Neuronal stem cell (in vitro differentiated cells): ENCODE measurements at regions not wholly inside any gene's neighbourhood (a gene's known extent, or its start where the extent isn't known, plus 50 kb on each side); places are given as distances from the start of the nearest gene placed in this dataset.

ENCODE experiments used
- DNase-seq: peaks from one replicate; pipeline ENCODE4 v3.0.0-alpha.2; 2013; ENCODE audit warnings: low spot score
- H2AFZ ChIP-seq: one replicate; pipeline ENCODE4 v1.6.1; 2013; ENCODE audit warnings: mild to moderate bottlenecking, low read length, inconsistent platforms
- H2AK5ac ChIP-seq: 2 replicates; pipeline ENCODE4 v1.6.1; 2013; ENCODE audit warnings: low read depth, mild to moderate bottlenecking, inconsistent platforms, low read length, moderate library complexity, mixed read lengths
- H2BK120ac ChIP-seq: 2 replicates; pipeline ENCODE4 v1.6.1; 2013; ENCODE audit warnings: low read depth, mild to moderate bottlenecking, inconsistent platforms, low read length, moderate library complexity, mixed read lengths
- H2BK12ac ChIP-seq: one replicate; pipeline ENCODE4 v1.6.1; 2013; ENCODE audit warnings: low read length, inconsistent platforms
- H2BK15ac ChIP-seq: 2 replicates; pipeline ENCODE4 v1.6.1; 2013; ENCODE audit warnings: mild to moderate bottlenecking, low read length, inconsistent platforms, mixed read lengths
- H2BK5ac ChIP-seq: one replicate; pipeline ENCODE4 v1.6.1; 2013; ENCODE audit warnings: inconsistent platforms, mild to moderate bottlenecking, low read length, moderate library complexity
- H3K14ac ChIP-seq: one replicate; pipeline ENCODE4 v1.6.1; 2013; ENCODE audit warnings: low read length, inconsistent platforms
- H3K18ac ChIP-seq: 2 replicates; pipeline ENCODE4 v1.6.1; 2013; ENCODE audit warnings: low read length, inconsistent platforms
- H3K23ac ChIP-seq: 2 replicates; pipeline ENCODE4 v1.6.1; 2013; ENCODE audit warnings: low read depth, mild to moderate bottlenecking, mixed read lengths, low read length, inconsistent platforms; ENCODE audit not compliant: poor library complexity
- H3K27ac ChIP-seq: replicated peaks from 3 replicates; pipeline ENCODE4 v1.5.1; 2013; ENCODE audit warnings: low read length, inconsistent platforms
- H3K27me3 ChIP-seq, 3 experiments: 2 replicates each; pipeline ENCODE4 v1.6.1; 2013; ENCODE audit warnings: low read length in 3 of 3, mild to moderate bottlenecking in 2 of 3, inconsistent platforms in 1 of 3, low read depth in 1 of 3, mixed read lengths in 1 of 3, moderate library complexity in 1 of 3; ENCODE audit not compliant: control insufficient read depth in 3 of 3, insufficient read depth in 3 of 3
- H3K36me3 ChIP-seq, 2 donors: replicated peaks in 1 of 2; 2 replicates each; pipeline ENCODE4 v1.6.1; 2013; ENCODE audit warnings: low read length in 2 of 2; ENCODE audit not compliant: control insufficient read depth in 2 of 2, insufficient read depth in 2 of 2
- H3K4ac ChIP-seq: 2 replicates; pipeline ENCODE4 v1.6.1; 2013; ENCODE audit warnings: inconsistent platforms, mild to moderate bottlenecking, low read length, moderate library complexity
- H3K4me1 ChIP-seq, 2 donors: 1 replicate in 1 of 2; 2 replicates in 1 of 2; pipeline ENCODE4 v1.6.1; 2013; ENCODE audit warnings: low read length in 2 of 2, low read depth in 1 of 2; ENCODE audit not compliant: control insufficient read depth in 2 of 2, insufficient read depth in 1 of 2
- H3K4me2 ChIP-seq: one replicate; pipeline ENCODE4 v1.6.1; 2013; ENCODE audit warnings: mild to moderate bottlenecking, low read length, inconsistent platforms; ENCODE audit not compliant: insufficient read depth, poor library complexity, severe bottlenecking
- H3K4me3 ChIP-seq, 2 donors: 2 replicates each; pipeline ENCODE4 v1.5.1; 2013; ENCODE audit warnings: low read length in 2 of 2, mild to moderate bottlenecking in 2 of 2, inconsistent platforms in 1 of 2, moderate library complexity in 1 of 2
- H3K79me1 ChIP-seq: one replicate; pipeline ENCODE4 v1.6.1; 2013; ENCODE audit warnings: low read depth, mild to moderate bottlenecking, inconsistent platforms, low read length, moderate library complexity
- H3K9ac ChIP-seq: one replicate; pipeline ENCODE4 v1.6.1; 2013; ENCODE audit warnings: mild to moderate bottlenecking, low read depth, low read length, inconsistent platforms; ENCODE audit not compliant: poor library complexity
- H3K9me3 ChIP-seq, 2 donors: replicated peaks in 1 of 2; 2 replicates each; pipeline versions ENCODE3 to v1.6.1; 2013; ENCODE audit warnings: low read length in 2 of 2, mild to moderate bottlenecking in 2 of 2, inconsistent platforms in 1 of 2, low read depth in 1 of 2, mixed read lengths in 1 of 2, moderate library complexity in 1 of 2; ENCODE audit not compliant: control insufficient read depth in 2 of 2, insufficient read depth in 1 of 2
- H4K8ac ChIP-seq: one replicate; pipeline ENCODE4 v1.6.1; 2013; ENCODE audit warnings: low read depth, mild to moderate bottlenecking, inconsistent platforms, low read length, moderate library complexity
- H4K91ac ChIP-seq: one replicate; pipeline ENCODE4 v1.6.1; 2013; ENCODE audit warnings: low read length, low read depth, mild to moderate bottlenecking, inconsistent platforms; ENCODE audit not compliant: poor library complexity
- WGBS, 2 donors: extraction: QIAGEN DNeasy Blood & Tissue Kit; methylation state at CpG; one replicate each; pipeline ENCODE4 v1.1.7; 2013; ENCODE audit warnings: missing lambda C conversion rate in 2 of 2, mixed read lengths in 1 of 2; ENCODE audit not compliant: insufficient read length in 2 of 2, insufficient replicate concordance in 1 of 2; ENCODE audit errors: extremely low coverage in 2 of 2; 5-methylcytosine and 5-hydroxymethylcytosine counted together

DNA sequence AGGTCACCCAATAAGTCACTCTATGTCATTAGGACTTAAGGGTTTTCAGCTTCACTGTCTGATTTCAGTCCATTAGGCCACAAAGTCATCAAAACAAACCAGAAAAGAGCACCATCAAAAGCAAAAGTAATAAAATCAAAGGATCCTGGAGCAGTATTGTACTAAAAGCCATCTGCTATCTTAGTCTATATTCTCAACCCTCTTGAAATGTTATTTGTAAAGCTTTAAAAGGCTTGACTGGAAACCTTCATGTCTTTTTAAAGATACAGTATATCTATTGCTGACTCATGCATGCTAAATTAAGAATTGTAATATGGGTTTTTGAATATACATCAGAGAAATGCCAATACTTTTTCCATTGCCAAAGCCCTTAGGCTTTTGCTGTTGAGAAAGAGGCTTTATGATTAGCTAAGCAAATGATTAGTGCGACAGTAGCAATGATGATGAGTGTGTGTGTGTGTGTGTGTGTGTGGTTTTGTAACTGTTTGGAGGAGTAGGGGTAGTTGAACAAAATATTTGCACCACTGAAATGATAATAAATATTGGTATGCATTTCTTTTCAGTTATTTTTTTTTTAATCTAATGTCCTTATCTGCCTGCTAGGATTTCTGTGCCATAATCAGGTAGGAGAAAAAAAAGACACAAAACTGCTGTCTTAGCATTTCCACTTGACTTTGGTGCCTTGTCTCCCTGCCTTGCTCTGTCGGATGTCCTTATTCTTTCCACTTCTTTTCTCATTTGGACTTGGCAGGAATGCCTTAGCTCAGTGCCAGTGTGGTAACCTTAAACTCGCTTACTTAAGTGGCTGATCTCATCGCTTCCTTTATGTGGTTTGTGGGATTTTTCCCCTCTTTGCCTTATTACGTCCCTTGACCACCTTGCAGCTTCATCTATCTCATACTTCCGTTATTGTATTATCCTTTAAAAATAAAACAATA lies 119.7 kb downstream of the PCDH7 start:
- no peak overlapping the region for H3K23ac ChIP-seq
- no peak overlapping the region for H4K8ac ChIP-seq
- no peak overlapping the region for H2BK12ac ChIP-seq
- no peak overlapping the region for H2BK5ac ChIP-seq
- no peaks in the 10 kb centered on the region for H3K36me3 ChIP-seq
- no peak for DNase-seq
- H3K4me1 ChIP-seq, result peaks cover 7 to 11% of the 10 kb centered on the region in 2 donors
- H2BK120ac ChIP-seq, result no peak overlapping the region
- H4K91ac ChIP-seq, result no peak overlapping the region
- H2BK15ac ChIP-seq, result no peak overlapping the region
- H3K14ac ChIP-seq, result no peak overlapping the region
- 100% methylated on average over 1 of the region's 6 CpGs; no CpG with 5 or more reads in 1 of the 2 donors for WGBS, 2 donors
- H3K27ac ChIP-seq, result no peak overlapping the region
- H2AK5ac ChIP-seq, result no peak overlapping the region
- no peak overlapping the region for H3K4ac ChIP-seq
- H3K9me3 ChIP-seq, result no peaks in the 10 kb centered on the region
- peak overlapping the region; percentile 71 for H3K18ac ChIP-seq
- no peaks in the 10 kb centered on the region for H3K79me1 ChIP-seq
- no peak overlapping the region for H3K4me3 ChIP-seq
- H2AFZ ChIP-seq, result no peak overlapping the region
- H3K9ac ChIP-seq, result no peak overlapping the region
- H3K27me3 ChIP-seq, result no peaks in the 10 kb centered on the region
- no peak overlapping the region for H3K4me2 ChIP-seq

DNA sequence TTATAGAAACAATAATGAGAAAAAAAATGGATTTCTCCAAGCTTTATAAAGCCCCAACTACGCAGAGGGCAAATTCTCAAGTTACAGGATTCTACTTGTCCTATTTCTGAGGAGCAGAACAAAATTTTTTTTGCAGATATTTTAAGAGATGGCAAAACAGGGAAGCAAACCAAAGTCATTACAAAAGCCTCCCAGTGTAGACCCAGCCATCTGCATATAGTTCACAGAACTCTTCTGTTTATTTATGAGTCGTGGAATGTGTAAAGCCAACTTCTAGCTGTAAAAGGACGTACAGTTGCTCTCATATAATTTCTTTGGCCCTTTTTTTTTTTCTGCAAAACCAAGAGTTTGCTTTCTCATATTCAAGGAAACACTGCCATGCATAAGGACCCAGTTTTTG lies 120.4 kb downstream of the PCDH7 start:
- H3K27ac ChIP-seq, result no peak overlapping the region
- no peaks in the 10 kb centered on the region for H3K79me1 ChIP-seq
- H2AFZ ChIP-seq, result no peak overlapping the region
- H3K27me3 ChIP-seq, result no peaks in the 10 kb centered on the region
- H2BK12ac ChIP-seq, result no peak overlapping the region
- no peak overlapping the region for H2AK5ac ChIP-seq
- WGBS, 2 donors, result no CpG with 5 or more reads among the region's 3 CpGs
- H3K4me2 ChIP-seq, result no peak overlapping the region
- H3K23ac ChIP-seq, result no peak overlapping the region
- peaks cover 6 to 11% of the 10 kb centered on the region in 2 donors for H3K4me1 ChIP-seq
- no peak for DNase-seq
- no peak overlapping the region for H3K4ac ChIP-seq
- H2BK5ac ChIP-seq, result no peak overlapping the region
- H3K4me3 ChIP-seq, result no peak overlapping the region
- no peaks in the 10 kb centered on the region for H3K36me3 ChIP-seq
- no peak overlapping the region for H2BK15ac ChIP-seq
- H3K14ac ChIP-seq, result no peak overlapping the region
- H4K91ac ChIP-seq, result no peak overlapping the region
- H2BK120ac ChIP-seq, result no peak overlapping the region
- H4K8ac ChIP-seq, result no peak overlapping the region
- H3K18ac ChIP-seq, result no peak overlapping the region
- no peak overlapping the region for H3K9ac ChIP-seq
- no peaks in the 10 kb centered on the region for H3K9me3 ChIP-seq

DNA sequence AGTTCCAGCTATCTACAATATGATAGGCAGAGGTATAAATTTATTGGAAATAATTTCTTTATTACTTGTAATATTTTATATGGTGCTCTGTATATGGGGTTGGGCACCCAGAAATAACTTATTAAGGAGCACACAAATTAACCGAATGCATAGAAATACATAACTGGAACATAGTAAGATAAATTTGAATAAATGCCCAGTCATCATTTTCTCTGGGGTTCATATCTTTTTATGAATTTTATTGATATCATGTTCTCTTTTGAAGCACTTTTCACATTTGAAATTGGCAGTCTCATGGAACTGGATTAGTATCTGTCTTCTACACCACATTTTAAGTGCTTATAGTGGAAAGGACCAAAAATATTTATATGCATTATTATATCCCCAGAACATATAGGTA lies 122.0 kb downstream of the PCDH7 start:
- Histone ChIP-seq H3K27ac (no peak overlapping the region), H3K27me3 (no peaks in the 10 kb centered on the region), H2BK15ac (no peak overlapping the region), H3K4ac (no peak overlapping the region), H3K9ac (no peak overlapping the region), H2AFZ (no peak overlapping the region), H3K9me3 (no peaks in the 10 kb centered on the region), H4K91ac (no peak overlapping the region), H3K18ac (no peak overlapping the region), H3K14ac (no peak overlapping the region), H4K8ac (no peak overlapping the region), H3K36me3 (no peaks in the 10 kb centered on the region), H3K4me2 (no peak overlapping the region), H3K4me1 (peaks cover 5 to 9% of the 10 kb centered on the region in 2 donors), H2BK12ac (no peak overlapping the region), H2BK5ac (no peak overlapping the region), H2BK120ac (no peak overlapping the region), H3K23ac (no peak overlapping the region), H2AK5ac (no peak overlapping the region), H3K4me3 (no peak overlapping the region), H3K79me1 (no peaks in the 10 kb centered on the region)
- no CpG with 5 or more reads among the region's 1 CpG for WGBS, 2 donors
- no peak for DNase-seq

DNA sequence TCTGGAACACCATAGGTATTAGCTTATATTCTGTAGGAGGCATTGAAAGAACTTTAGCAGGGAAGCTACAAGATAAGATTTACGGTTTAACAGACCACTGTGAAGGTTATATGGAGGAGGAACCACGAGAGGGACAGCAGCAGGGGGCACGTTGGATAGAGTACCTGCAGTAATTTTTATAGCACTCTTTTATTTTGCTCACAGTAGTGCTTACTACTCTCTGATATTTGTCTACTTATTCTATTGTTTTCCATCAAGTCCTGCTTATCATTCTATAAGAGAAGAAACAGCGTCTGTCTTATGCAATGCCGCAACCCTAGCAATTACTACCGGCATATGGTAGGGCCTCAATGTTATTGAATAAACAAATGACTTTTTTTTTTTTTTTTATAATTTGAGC lies 122.5 kb downstream of the PCDH7 start:
- Histone ChIP-seq H3K9ac (no peak overlapping the region), H3K4me2 (no peak overlapping the region), H3K14ac (no peak overlapping the region), H2BK120ac (no peak overlapping the region), H3K27me3 (no peaks in the 10 kb centered on the region), H3K4me1 (peaks cover 6 to 7% of the 10 kb centered on the region in 2 donors), H3K9me3 (no peaks in the 10 kb centered on the region), H3K79me1 (no peaks in the 10 kb centered on the region), H3K23ac (no peak overlapping the region), H2AK5ac (no peak overlapping the region), H2BK15ac (no peak overlapping the region), H3K4ac (no peak overlapping the region), H2BK12ac (no peak overlapping the region), H3K4me3 (no peak overlapping the region), H3K27ac (no peak overlapping the region), H4K91ac (no peak overlapping the region), H2BK5ac (no peak overlapping the region), H3K36me3 (no peaks in the 10 kb centered on the region), H2AFZ (no peak overlapping the region), H3K18ac (no peak overlapping the region), H4K8ac (no peak overlapping the region)
- DNase-seq, result no peak
- no CpG with 5 or more reads among the region's 6 CpGs for WGBS, 2 donors
